Endothelial cell of umbilical vein (primary cell): ENCODE measurements at regions not wholly inside any gene's neighbourhood (a gene's known extent, or its start where the extent isn't known, plus 50 kb on each side); places are given as distances from the start of the nearest gene placed in this dataset.

Experiments
- MYC ChIP-seq: IDR thresholded peaks from one replicate; pipeline ENCODE4 v1.6.1; 2011; ENCODE audit warnings: mild to moderate bottlenecking, low read depth, low read length
- POLR2A ChIP-seq: IDR thresholded peaks from 2 replicates; pipeline ENCODE4 v1.6.1; 2012; ENCODE audit warnings: low read depth, mild to moderate bottlenecking, control low read depth, low read length
- POLR2AphosphoS5 ChIP-seq: IDR thresholded peaks from 2 replicates; pipeline ENCODE4 v1.6.1; 2012; ENCODE audit warnings: low read depth, mild to moderate bottlenecking, control low read depth, low read length, moderate library complexity; ENCODE audit not compliant: insufficient read depth
- TF ChIP-seq, protein P1 (sequence below), 2 donors: IDR thresholded peaks; 1 replicate in 1 of 2; 2 replicates in 1 of 2; pipeline ENCODE4 v1.5.1; 2011; ENCODE audit warnings: low read length in 2 of 2, mild to moderate bottlenecking in 2 of 2, moderate library complexity in 2 of 2, control low read depth in 1 of 2, inconsistent platforms in 1 of 2, low read depth in 1 of 2; ENCODE audit not compliant: insufficient read depth in 1 of 2; ENCODE audit errors: extremely low read depth in 1 of 2
- TF ChIP-seq, protein P2 (sequence below): IDR thresholded peaks from 2 replicates; pipeline ENCODE4 v1.6.1; 2011; ENCODE audit not compliant: insufficient read depth, insufficient read length

DNA sequence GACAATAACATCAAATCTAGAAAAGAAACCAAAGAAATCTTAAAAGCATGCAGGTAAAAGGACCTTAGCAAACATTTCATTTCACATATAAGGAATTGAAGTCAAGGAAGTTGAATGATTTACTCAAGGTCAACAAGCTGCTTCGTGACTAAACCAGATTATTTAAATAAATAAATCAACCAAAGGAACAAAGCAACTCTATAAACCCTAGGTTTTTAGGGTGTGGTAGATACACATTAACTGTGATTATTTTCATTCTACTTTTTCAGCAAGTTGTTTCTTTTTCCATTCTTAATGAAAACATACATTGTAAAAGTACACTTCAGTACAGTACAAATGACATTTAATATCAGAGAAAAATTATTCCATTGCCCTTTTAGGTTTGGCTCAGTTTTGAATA is 382.0 kb upstream of the STEAP1 start:
- TF ChIP-seq POLR2AphosphoS5 (no peak), MYC (no peak), POLR2A (no peak)
- TF ChIP-seq, protein P1, sequence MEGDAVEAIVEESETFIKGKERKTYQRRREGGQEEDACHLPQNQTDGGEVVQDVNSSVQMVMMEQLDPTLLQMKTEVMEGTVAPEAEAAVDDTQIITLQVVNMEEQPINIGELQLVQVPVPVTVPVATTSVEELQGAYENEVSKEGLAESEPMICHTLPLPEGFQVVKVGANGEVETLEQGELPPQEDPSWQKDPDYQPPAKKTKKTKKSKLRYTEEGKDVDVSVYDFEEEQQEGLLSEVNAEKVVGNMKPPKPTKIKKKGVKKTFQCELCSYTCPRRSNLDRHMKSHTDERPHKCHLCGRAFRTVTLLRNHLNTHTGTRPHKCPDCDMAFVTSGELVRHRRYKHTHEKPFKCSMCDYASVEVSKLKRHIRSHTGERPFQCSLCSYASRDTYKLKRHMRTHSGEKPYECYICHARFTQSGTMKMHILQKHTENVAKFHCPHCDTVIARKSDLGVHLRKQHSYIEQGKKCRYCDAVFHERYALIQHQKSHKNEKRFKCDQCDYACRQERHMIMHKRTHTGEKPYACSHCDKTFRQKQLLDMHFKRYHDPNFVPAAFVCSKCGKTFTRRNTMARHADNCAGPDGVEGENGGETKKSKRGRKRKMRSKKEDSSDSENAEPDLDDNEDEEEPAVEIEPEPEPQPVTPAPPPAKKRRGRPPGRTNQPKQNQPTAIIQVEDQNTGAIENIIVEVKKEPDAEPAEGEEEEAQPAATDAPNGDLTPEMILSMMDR (IDR thresholded peaks at IDR 0.05; ENCODE audit: extremely low read depth in 1 of 2, insufficient read depth in 1 of 2, low read depth in 1 of 2, low read length in 2 of 2) = no peak
- TF ChIP-seq, protein P2, sequence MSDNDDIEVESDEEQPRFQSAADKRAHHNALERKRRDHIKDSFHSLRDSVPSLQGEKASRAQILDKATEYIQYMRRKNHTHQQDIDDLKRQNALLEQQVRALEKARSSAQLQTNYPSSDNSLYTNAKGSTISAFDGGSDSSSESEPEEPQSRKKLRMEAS = no peak
